ENCODE measurements at regions not wholly inside any gene's neighbourhood (a gene's known extent, or its start where the extent isn't known, plus 50 kb on each side); places are given as distances from the start of the nearest gene placed in this dataset.

DNA sequence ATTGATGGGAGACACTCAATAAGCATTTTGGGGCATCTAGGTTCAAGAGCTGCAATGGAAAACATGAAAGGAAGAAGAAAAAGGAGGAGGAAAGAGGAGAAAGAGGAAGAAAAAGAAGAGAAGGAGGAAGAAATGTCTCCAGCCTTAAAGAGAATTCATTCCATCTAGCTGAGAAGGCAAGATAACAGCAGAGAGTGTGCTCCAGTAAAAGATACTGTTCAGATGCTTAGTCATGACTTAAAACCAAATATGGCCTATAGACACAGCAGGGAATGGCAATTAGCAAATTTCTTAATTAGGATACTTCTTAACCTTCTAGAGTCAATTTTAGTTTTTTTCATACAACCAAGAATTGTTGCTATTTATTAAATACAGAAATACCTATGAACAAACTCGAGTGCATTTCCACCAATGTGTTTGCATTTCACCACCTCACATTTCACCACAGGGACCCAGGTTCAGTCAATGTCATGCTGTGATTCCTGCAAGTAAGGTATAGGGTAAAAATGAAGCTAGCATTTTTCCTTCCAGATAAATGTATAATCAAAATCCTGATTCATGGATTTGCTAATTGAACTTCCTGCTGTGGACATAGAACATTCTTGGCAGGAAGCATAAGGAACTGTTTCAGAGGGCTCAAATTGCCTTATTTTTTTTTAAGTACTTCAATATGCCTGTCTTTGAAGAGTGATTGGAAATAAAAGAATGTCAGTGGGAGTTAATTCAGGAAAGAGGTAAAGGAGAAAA lies 177.8 kb downstream of the RPS29 start:
- no peaks in the 10 kb centered on the region for H3K4me1 Mint-ChIP-seq
- H3K4me3 Mint-ChIP-seq = no peak overlapping the region
- H3K9me3 Mint-ChIP-seq = no peaks in the 10 kb centered on the region
- TF ChIP-seq, protein P1, sequence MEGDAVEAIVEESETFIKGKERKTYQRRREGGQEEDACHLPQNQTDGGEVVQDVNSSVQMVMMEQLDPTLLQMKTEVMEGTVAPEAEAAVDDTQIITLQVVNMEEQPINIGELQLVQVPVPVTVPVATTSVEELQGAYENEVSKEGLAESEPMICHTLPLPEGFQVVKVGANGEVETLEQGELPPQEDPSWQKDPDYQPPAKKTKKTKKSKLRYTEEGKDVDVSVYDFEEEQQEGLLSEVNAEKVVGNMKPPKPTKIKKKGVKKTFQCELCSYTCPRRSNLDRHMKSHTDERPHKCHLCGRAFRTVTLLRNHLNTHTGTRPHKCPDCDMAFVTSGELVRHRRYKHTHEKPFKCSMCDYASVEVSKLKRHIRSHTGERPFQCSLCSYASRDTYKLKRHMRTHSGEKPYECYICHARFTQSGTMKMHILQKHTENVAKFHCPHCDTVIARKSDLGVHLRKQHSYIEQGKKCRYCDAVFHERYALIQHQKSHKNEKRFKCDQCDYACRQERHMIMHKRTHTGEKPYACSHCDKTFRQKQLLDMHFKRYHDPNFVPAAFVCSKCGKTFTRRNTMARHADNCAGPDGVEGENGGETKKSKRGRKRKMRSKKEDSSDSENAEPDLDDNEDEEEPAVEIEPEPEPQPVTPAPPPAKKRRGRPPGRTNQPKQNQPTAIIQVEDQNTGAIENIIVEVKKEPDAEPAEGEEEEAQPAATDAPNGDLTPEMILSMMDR (IDR thresholded peaks at IDR 0.05) = no peak
- no peak overlapping the region for H3K27ac Mint-ChIP-seq
- no peaks in the 10 kb centered on the region for H3K36me3 Mint-ChIP-seq (ENCODE audit: low read depth)
- ChIA-PET CTCF (no interaction called here), POLR2A (no interaction called here)
- intact Hi-C loops (cut with micrococcal nuclease) = no loop called here
- no peak for ATAC-seq (ENCODE audit: low read depth)
- H3K27me3 Mint-ChIP-seq = peaks cover 22% of the 10 kb centered on the region
- DNase-seq = no peak

- Mint-ChIP-seq H3K27me3 (peaks cover 20% of the 10 kb centered on the region), H3K4me3 (no peak overlapping the region), H3K36me3 (ENCODE audit: low read depth) (no peaks in the 10 kb centered on the region), H3K27ac (no peak overlapping the region), H3K4me1 (no peaks in the 10 kb centered on the region), H3K9me3 (no peaks in the 10 kb centered on the region)
- ChIA-PET POLR2A (no interaction called here), CTCF (no interaction called here)
- intact Hi-C loops (cut with micrococcal nuclease) = no loop called here
- TF ChIP-seq, protein P1 (IDR thresholded peaks at IDR 0.05) = no peak
- no peak for ATAC-seq (ENCODE audit: low read depth)
- DNase-seq = no peak
These were observed 180.9 kb downstream of the RPS29 start for GRCh38 chr14:49405291-49405690.

- TF ChIP-seq, protein P1 (IDR thresholded peaks at IDR 0.05) = no peak
- no peak for ATAC-seq (ENCODE audit: low read depth)
- peaks cover 8% of the 10 kb centered on the region for H3K27me3 Mint-ChIP-seq
- no peaks in the 10 kb centered on the region for H3K9me3 Mint-ChIP-seq
- intact Hi-C loops (cut with micrococcal nuclease) = no loop called here
- ChIA-PET CTCF (no interaction called here), POLR2A (no interaction called here)
- no peaks in the 10 kb centered on the region for H3K36me3 Mint-ChIP-seq (ENCODE audit: low read depth)
- DNase-seq = no peak
- no peak overlapping the region for H3K4me3 Mint-ChIP-seq
- H3K27ac Mint-ChIP-seq = no peak overlapping the region
- H3K4me1 Mint-ChIP-seq = no peaks in the 10 kb centered on the region
These were observed 184.8 kb downstream of the RPS29 start for GRCh38 chr14:49401373-49401772.

- CTCF ChIA-PET = no interaction called here
- no peak for ATAC-seq (ENCODE audit: low read depth)
- Mint-ChIP-seq H3K27ac (no peak overlapping the region), H3K27me3 (peaks cover 2% of the 10 kb centered on the region), H3K9me3 (no peaks in the 10 kb centered on the region), H3K4me3 (no peak overlapping the region), H3K36me3 (ENCODE audit: low read depth) (no peaks in the 10 kb centered on the region), H3K4me1 (no peaks in the 10 kb centered on the region)
- no peak for DNase-seq
- TF ChIP-seq, protein P1 (IDR thresholded peaks at IDR 0.05) = no peak
- intact Hi-C loops (cut with micrococcal nuclease) = no loop called here
- POLR2A ChIA-PET = no interaction called here
These were observed 189.4 kb downstream of the RPS29 start for GRCh38 chr14:49396801-49397200.

GRCh38 chr14:49381778-49382177 lies 204.4 kb downstream of the RPS29 start:
- H3K9me3 Mint-ChIP-seq = peaks cover 10% of the 10 kb centered on the region
- CTCF ChIA-PET = no interaction called here
- H3K27ac Mint-ChIP-seq = no peak overlapping the region
- no peak overlapping the region for H3K4me3 Mint-ChIP-seq
- intact Hi-C loops (cut with micrococcal nuclease) = no loop called here
- TF ChIP-seq, protein P1 (IDR thresholded peaks at IDR 0.05) = no peak
- DNase-seq = no peak
- no peaks in the 10 kb centered on the region for H3K4me1 Mint-ChIP-seq
- peaks cover 19% of the 10 kb centered on the region for H3K27me3 Mint-ChIP-seq
- POLR2A ChIA-PET = no interaction called here
- ATAC-seq (ENCODE audit: low read depth) = no peak
- H3K36me3 Mint-ChIP-seq (ENCODE audit: low read depth) = no peaks in the 10 kb centered on the region
